Inferior parietal cortex (tissue), 1 donor: ENCODE measurements at regions not wholly inside any gene's neighbourhood (a gene's known extent, or its start where the extent isn't known, plus 50 kb on each side); places are given as distances from the start of the nearest gene placed in this dataset.

Experiments used
- DNase-seq: peaks from one replicate; pipeline ENCODE4 v3.0.0-alpha.2; 2016; ENCODE audit errors: extremely low spot score

- DNase-seq: no peak
These were observed 357.5 kb upstream of the ETAA1 start for GRCh38 chr2:67039517-67040103.

- no peak for DNase-seq
These were observed 356.1 kb upstream of the ETAA1 start for GRCh38 chr2:67041051-67041450.

GRCh38 chr2:67043781-67044478 is 353.2 kb upstream of the ETAA1 start:
- DNase-seq: no peak

GRCh38 chr2:67046591-67046990 is 350.5 kb upstream of the ETAA1 start:
- no peak for DNase-seq

GRCh38 chr2:67048314-67048713 is 348.8 kb upstream of the ETAA1 start:
- DNase-seq: no peak

GRCh38 chr2:67050622-67051021 is 346.5 kb upstream of the ETAA1 start:
- no peak for DNase-seq

- DNase-seq: no peak
These were observed 342.4 kb upstream of the ETAA1 start for GRCh38 chr2:67054728-67055127.

- no peak for DNase-seq
These were observed 341.5 kb upstream of the ETAA1 start for GRCh38 chr2:67055387-67056304.

- no peak for DNase-seq
These were observed 340.0 kb upstream of the ETAA1 start for GRCh38 chr2:67057123-67057522.

- no peak for DNase-seq
These were observed 339.0 kb upstream of the ETAA1 start for GRCh38 chr2:67057901-67058703.

- DNase-seq: no peak
These were observed 332.1 kb upstream of the ETAA1 start for GRCh38 chr2:67065046-67065445.

GRCh38 chr2:67066782-67067181 is 330.4 kb upstream of the ETAA1 start:
- DNase-seq: no peak

GRCh38 chr2:67067656-67068055 is 329.5 kb upstream of the ETAA1 start:
- no peak for DNase-seq

- DNase-seq: no peak
These were observed 326.3 kb upstream of the ETAA1 start for GRCh38 chr2:67070826-67071225.

GRCh38 chr2:67075056-67075455 is 322.1 kb upstream of the ETAA1 start:
- no peak for DNase-seq

GRCh38 chr2:67075530-67076238 is 321.4 kb upstream of the ETAA1 start:
- no peak for DNase-seq

GRCh38 chr2:67076239-67076624 is 320.9 kb upstream of the ETAA1 start:
- DNase-seq: no peak

GRCh38 chr2:67079729-67080128 is 317.4 kb upstream of the ETAA1 start:
- no peak for DNase-seq

GRCh38 chr2:67082813-67083212 is 314.3 kb upstream of the ETAA1 start:
- no peak for DNase-seq

GRCh38 chr2:67083951-67084350 is 313.2 kb upstream of the ETAA1 start:
- DNase-seq: no peak

- DNase-seq: no peak
These were observed 312.0 kb upstream of the ETAA1 start for GRCh38 chr2:67085146-67085545.
